Loucy (cell line): ENCODE measurements at regions not wholly inside any gene's neighbourhood (a gene's known extent, or its start where the extent isn't known, plus 50 kb on each side); places are given as distances from the start of the nearest gene placed in this dataset.

Experiments used
- H2AFZ ChIP-seq: fragments of 200-600 bp; sonication (generic); 2 replicates; pipeline ENCODE4 v1.6.0; 2016; ENCODE audit warnings: antibody characterized with exemption, mild to moderate bottlenecking, low read length, moderate library complexity
- H3F3A ChIP-seq: fragments of 200-600 bp; 2 replicates; pipeline ENCODE4 v1.6.0; 2016; ENCODE audit warnings: antibody characterized with exemption, low read depth, mild to moderate bottlenecking
- H3K27me3 ChIP-seq: fragments of 200-600 bp; sonication (generic); 2 replicates; pipeline ENCODE4 v1.6.1; 2014; ENCODE audit warnings: low read length, mild to moderate bottlenecking; ENCODE audit not compliant: insufficient read depth, poor library complexity, severe bottlenecking
- H3K36me3 ChIP-seq: fragments of 200-600 bp; sonication (generic); 2 replicates; pipeline ENCODE4 v1.6.1; 2016; ENCODE audit warnings: low read length; ENCODE audit not compliant: insufficient read depth
- H3K4me1 ChIP-seq: fragments of 200-600 bp; sonication (generic); 2 replicates; pipeline ENCODE4 v1.5.1; 2014; ENCODE audit warnings: low read length, mild to moderate bottlenecking; ENCODE audit not compliant: insufficient read depth, poor library complexity, severe bottlenecking
- H3K4me2 ChIP-seq: fragments of 200-600 bp; sonication (generic); 2 replicates; pipeline ENCODE4 v1.6.0; 2014; ENCODE audit warnings: antibody characterized with exemption, low read length, low read depth, mild to moderate bottlenecking; ENCODE audit not compliant: poor library complexity, severe bottlenecking
- H3K4me3 ChIP-seq: fragments of 200-600 bp; sonication (generic); 2 replicates; pipeline ENCODE4 v1.5.1; 2014; ENCODE audit warnings: low read length, mild to moderate bottlenecking, mixed read lengths; ENCODE audit not compliant: poor library complexity, severe bottlenecking
- H3K79me2 ChIP-seq: fragments of 200-600 bp; sonication (generic); 2 replicates; pipeline ENCODE4 v1.6.1; 2014; ENCODE audit warnings: low read length; ENCODE audit not compliant: insufficient read depth
- H3K9ac ChIP-seq: fragments of 200-600 bp; sonication (generic); 2 replicates; pipeline ENCODE4 v1.6.0; 2014; ENCODE audit warnings: mild to moderate bottlenecking, low read depth, low read length, moderate library complexity; ENCODE audit not compliant: poor library complexity, severe bottlenecking
- H3K9me2 ChIP-seq: fragments of 200-600 bp; sonication (generic); replicated peaks from 2 replicates; pipeline ENCODE4 v1.6.1; 2016; ENCODE audit warnings: low read depth, low read length, mixed read lengths
- H3K9me3 ChIP-seq: fragments of 200-600 bp; sonication (generic); 2 replicates; pipeline ENCODE4 v1.6.1; 2014; ENCODE audit warnings: mild to moderate bottlenecking, antibody characterized with exemption, low read length, low read depth; ENCODE audit not compliant: insufficient read depth
- H4K20me1 ChIP-seq: fragments of 200-600 bp; sonication (generic); 2 replicates; pipeline ENCODE4 v1.6.0; 2014; ENCODE audit warnings: antibody characterized with exemption, low read length, mild to moderate bottlenecking; ENCODE audit not compliant: insufficient read depth, poor library complexity, severe bottlenecking
- CTCF ChIP-seq: fragments of 200-600 bp; sonication (generic); conservative IDR thresholded peaks from 2 replicates; pipeline ENCODE4 v1.5.1; 2014; ENCODE audit warnings: mild to moderate bottlenecking, antibody characterized with exemption, low read length
- EZH2phosphoT487 ChIP-seq: fragments of 200-600 bp; IDR thresholded peaks from 2 replicates; pipeline ENCODE4 v1.6.1; 2018; ENCODE audit warnings: antibody characterized with exemption, mild to moderate bottlenecking, moderate library complexity, borderline replicate concordance

GRCh38 chr4:12651876-12652275 is 832.3 kb downstream of the RAB28 start:
- H3K9me3 ChIP-seq: peaks cover 4% of the 10 kb centered on the region; the same call in 1 of the 2 replicates
- H3K9ac ChIP-seq: no peak overlapping the region
- H3K79me2 ChIP-seq: no peaks in the 10 kb centered on the region
- H3K4me2 ChIP-seq: no peak overlapping the region
- H3K4me3 ChIP-seq: no peak overlapping the region
- H3F3A ChIP-seq: no peaks in the 10 kb centered on the region
- no peaks in the 10 kb centered on the region for H3K36me3 ChIP-seq
- no peaks in the 10 kb centered on the region for H4K20me1 ChIP-seq
- no peaks in the 10 kb centered on the region for H3K27me3 ChIP-seq
- H2AFZ ChIP-seq: no peak overlapping the region
- TF ChIP-seq EZH2phosphoT487 (no peak), CTCF (no peak)
- H3K9me2 ChIP-seq: no peaks in the 10 kb centered on the region
- no peaks in the 10 kb centered on the region for H3K4me1 ChIP-seq

GRCh38 chr4:12645732-12646131 is 838.4 kb downstream of the RAB28 start:
- Histone ChIP-seq H3K27me3 (no peaks in the 10 kb centered on the region), H3K9me2 (no peaks in the 10 kb centered on the region), H3K4me3 (no peak overlapping the region), H3K4me1 (no peaks in the 10 kb centered on the region), H3K9me3 (peaks cover 4% of the 10 kb centered on the region; the same call in 1 of the 2 replicates), H3F3A (no peaks in the 10 kb centered on the region), H3K4me2 (no peak overlapping the region), H3K9ac (no peak overlapping the region), H3K36me3 (no peaks in the 10 kb centered on the region), H2AFZ (no peak overlapping the region), H4K20me1 (no peaks in the 10 kb centered on the region), H3K79me2 (no peaks in the 10 kb centered on the region)
- TF ChIP-seq CTCF (no peak), EZH2phosphoT487 (no peak)

GRCh38 chr4:12644261-12644660 is 839.9 kb downstream of the RAB28 start:
- Histone ChIP-seq H3K9ac (no peak overlapping the region), H3K4me3 (no peak overlapping the region), H3K9me3 (peaks cover under 1% of the 10 kb centered on the region; the same call in 1 of the 2 replicates), H3K27me3 (no peaks in the 10 kb centered on the region), H3K36me3 (no peaks in the 10 kb centered on the region), H3K4me2 (no peak overlapping the region), H3F3A (no peaks in the 10 kb centered on the region), H2AFZ (no peak overlapping the region), H3K9me2 (no peaks in the 10 kb centered on the region), H3K79me2 (no peaks in the 10 kb centered on the region), H3K4me1 (no peaks in the 10 kb centered on the region), H4K20me1 (no peaks in the 10 kb centered on the region)
- TF ChIP-seq EZH2phosphoT487 (no peak), CTCF (no peak)
